ENCODE measurements at regions not wholly inside any gene's neighbourhood (a gene's known extent, or its start where the extent isn't known, plus 50 kb on each side); places are given as distances from the start of the nearest gene placed in this dataset.

- Histone ChIP-seq H3K27ac (ENCODE audit: insufficient read depth, low read length, poor library complexity, severe bottlenecking) (no peak overlapping the region), H3K27me3 (ENCODE audit: control insufficient read depth, insufficient read depth, low read length) (no peaks in the 10 kb centered on the region), H3K36me3 (ENCODE audit: control insufficient read depth, insufficient read depth, low read length) (no peaks in the 10 kb centered on the region), H3K9me3 (ENCODE audit: control insufficient read depth in 2 of 2, low read length in 2 of 2) (no peaks in the 10 kb centered on the region), H3K4me3 (ENCODE audit: low read depth, low read length) (no peak overlapping the region), H3K4me1 (ENCODE audit: control insufficient read depth, insufficient read depth, low read length, poor library complexity, severe bottlenecking) (no peaks in the 10 kb centered on the region)
- no peak for ATAC-seq (ENCODE audit: low read depth in 2 of 2)
- H3K4me3 Mint-ChIP-seq, result no peak overlapping the region
- H3K4me1 Mint-ChIP-seq, result no peaks in the 10 kb centered on the region
- H3K27ac Mint-ChIP-seq, result no peak overlapping the region
- DNase-seq, result no peak
- peaks cover 0 to 2% (median 0%) of the 10 kb centered on the region in 7 donors for H3K9me3 Mint-ChIP-seq
- H3K36me3 Mint-ChIP-seq, result no peaks in the 10 kb centered on the region
- H3K27me3 Mint-ChIP-seq, result peaks cover 5% of the 10 kb centered on the region
Observed at GRCh38 chr2:33650171-33650570, 51.1 kb upstream of the FAM98A start.

All from CD4-positive, CD25-positive, alpha-beta regulatory T cell (primary cell).